ENCODE measurements at regions not wholly inside any gene's neighbourhood (a gene's known extent, or its start where the extent isn't known, plus 50 kb on each side); places are given as distances from the start of the nearest gene placed in this dataset.

GRCh38 chr10:58992830-58993460 lies 183.5 kb upstream of the PHYHIPL start:
- 78 to 88% (median 81%) methylated on average over 4 of the region's 4 CpGs for WGBS, 5 donors

GRCh38 chr10:58993480-58994221 lies 182.8 kb upstream of the PHYHIPL start:
- WGBS, 5 donors = 63 to 71% (median 68%) methylated on average over 7 of the region's 7 CpGs

More at GRCh38 chr10:58992830-58993460, 183.5 kb upstream of the PHYHIPL start:
- Histone ChIP-seq H3K4me1 (no peaks in the 10 kb centered on the region), H3K27me3 (no peaks in the 10 kb centered on the region), H3K27ac (no peak overlapping the region), H3K4me3 (no peak overlapping the region), H3K36me3 (no peaks in the 10 kb centered on the region), H3K9me3 (peaks cover 0 to 12% (median 6%) of the 10 kb centered on the region in 4 donors)
- no peak for DNase-seq
- TF ChIP-seq POLR2AphosphoS5 (IDR thresholded peaks at IDR 0.05) (no peak), POLR2A (IDR thresholded peaks at IDR 0.05) (no peak), EP300 (IDR thresholded peaks at IDR 0.05) (no peak), CTCF (IDR thresholded peaks at IDR 0.05) (no peak)
- intact Hi-C loops (cut with DNase I; ENCODE audit: low total_unique reads) = no loop called here

GRCh38 chr10:58994226-58995057 lies 182.0 kb upstream of the PHYHIPL start:
- no peak overlapping the region for H3K27ac ChIP-seq
- intact Hi-C loops (cut with DNase I; ENCODE audit: low total_unique reads) = no loop called here
- no peak overlapping the region for H3K4me3 ChIP-seq
- H3K9me3 ChIP-seq = peaks cover 0 to 11% (median 5%) of the 10 kb centered on the region in 4 donors
- H3K4me1 ChIP-seq = no peaks in the 10 kb centered on the region
- no peaks in the 10 kb centered on the region for H3K27me3 ChIP-seq
- 57 to 74% (median 63%) methylated on average over 4 of the region's 4 CpGs for WGBS, 5 donors
- DNase-seq = no peak
- TF ChIP-seq POLR2AphosphoS5 (IDR thresholded peaks at IDR 0.05) (no peak), CTCF (IDR thresholded peaks at IDR 0.05) (no peak), POLR2A (IDR thresholded peaks at IDR 0.05) (no peak), EP300 (IDR thresholded peaks at IDR 0.05) (no peak)
- no peaks in the 10 kb centered on the region for H3K36me3 ChIP-seq

More at GRCh38 chr10:58993480-58994221, 182.8 kb upstream of the PHYHIPL start:
- H3K4me3 ChIP-seq = no peak overlapping the region
- TF ChIP-seq POLR2AphosphoS5 (IDR thresholded peaks at IDR 0.05) (no peak), EP300 (IDR thresholded peaks at IDR 0.05) (no peak), CTCF (IDR thresholded peaks at IDR 0.05) (no peak), POLR2A (IDR thresholded peaks at IDR 0.05) (no peak)
- H3K27ac ChIP-seq = no peak overlapping the region
- H3K9me3 ChIP-seq = peaks cover 0 to 12% (median 6%) of the 10 kb centered on the region in 4 donors
- H3K4me1 ChIP-seq = no peaks in the 10 kb centered on the region
- DNase-seq = no peak
- H3K36me3 ChIP-seq = no peaks in the 10 kb centered on the region
- no peaks in the 10 kb centered on the region for H3K27me3 ChIP-seq
- intact Hi-C loops (cut with DNase I; ENCODE audit: low total_unique reads) = no loop called here

- TF ChIP-seq CTCF (IDR thresholded peaks at IDR 0.05) (no peak), POLR2AphosphoS5 (IDR thresholded peaks at IDR 0.05) (no peak), POLR2A (IDR thresholded peaks at IDR 0.05) (no peak), EP300 (IDR thresholded peaks at IDR 0.05) (no peak)
- H3K4me3 ChIP-seq = no peak overlapping the region
- H3K27ac ChIP-seq = no peak overlapping the region
- 63 to 77% (median 65%) methylated on average over 6 of the region's 6 CpGs for WGBS, 5 donors
- H3K27me3 ChIP-seq = no peaks in the 10 kb centered on the region
- intact Hi-C loops (cut with DNase I; ENCODE audit: low total_unique reads) = no loop called here
- H3K36me3 ChIP-seq = no peaks in the 10 kb centered on the region
- H3K4me1 ChIP-seq = no peaks in the 10 kb centered on the region
- peaks cover 0 to 4% (median 1%) of the 10 kb centered on the region in 4 donors for H3K9me3 ChIP-seq
- DNase-seq = no peak
These were observed 181.3 kb upstream of the PHYHIPL start for GRCh38 chr10:58995058-58995596.
